ENCODE measurements at regions not wholly inside any gene's neighbourhood (a gene's known extent, or its start where the extent isn't known, plus 50 kb on each side); places are given as distances from the start of the nearest gene placed in this dataset.
"Not testable (repeated sequence)": the region's sequence is repeated elsewhere in the genome, so short reads cannot be mapped to it uniquely, and the experiment has no call there.

DNA sequence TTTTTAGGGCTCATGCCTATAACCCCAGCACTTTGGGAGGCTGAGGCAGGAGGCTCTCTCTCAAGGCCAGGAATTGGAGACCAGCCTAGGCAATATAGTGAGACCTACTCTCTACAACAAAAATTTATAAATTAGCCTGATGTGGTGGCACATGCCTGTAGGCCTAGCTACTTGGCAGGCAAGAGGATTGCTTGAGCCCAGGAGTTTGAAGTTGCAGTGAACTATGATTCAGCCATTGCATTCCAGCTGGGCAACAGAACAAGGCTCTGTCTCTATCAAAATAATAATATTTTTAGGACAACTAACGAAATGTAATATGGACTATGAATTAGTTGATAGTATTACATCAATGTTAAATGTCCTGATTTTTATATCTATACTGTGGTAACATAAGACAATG is 68.8 kb upstream of the ARID1A start:
- Histone ChIP-seq H3K36me3 (replicated peaks; ENCODE audit: control insufficient read depth, insufficient read depth, low read length) (no peaks in the 10 kb centered on the region), H3K27me3 (ENCODE audit: control insufficient read depth, insufficient read depth, low read length) (no peaks in the 10 kb centered on the region; the same call in 1 of the 2 replicates), H3K4me3 (ENCODE audit: insufficient read depth, low read depth, low read length) (no peak overlapping the region)
- no peak for DNase-seq

DNA sequence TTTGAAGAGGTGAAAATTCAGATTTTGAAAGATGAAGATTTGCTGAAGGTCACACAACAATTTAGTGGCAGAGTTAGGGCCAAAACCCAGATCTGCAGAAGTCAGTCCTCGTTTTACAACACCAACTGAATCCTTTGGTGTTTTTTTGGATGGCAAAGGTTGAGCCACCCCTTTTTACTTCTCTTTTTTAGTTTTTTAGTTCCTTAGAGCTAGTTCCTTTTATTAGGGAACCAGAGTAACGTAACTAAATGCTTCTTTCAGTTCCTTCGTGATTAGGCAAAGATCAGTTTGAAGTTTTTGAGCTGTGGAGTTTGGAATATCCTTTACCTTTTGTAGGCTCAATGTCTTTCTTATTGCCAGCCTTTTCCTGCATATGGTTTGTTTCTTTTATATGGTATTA is 67.9 kb upstream of the ARID1A start:
- Histone ChIP-seq H3K27me3 (ENCODE audit: control insufficient read depth, insufficient read depth, low read length) (no peaks in the 10 kb centered on the region; the same call in 1 of the 2 replicates), H3K4me3 (ENCODE audit: insufficient read depth, low read depth, low read length) (no peak overlapping the region), H3K36me3 (replicated peaks; ENCODE audit: control insufficient read depth, insufficient read depth, low read length) (no peaks in the 10 kb centered on the region)
- DNase-seq: no peak

DNA sequence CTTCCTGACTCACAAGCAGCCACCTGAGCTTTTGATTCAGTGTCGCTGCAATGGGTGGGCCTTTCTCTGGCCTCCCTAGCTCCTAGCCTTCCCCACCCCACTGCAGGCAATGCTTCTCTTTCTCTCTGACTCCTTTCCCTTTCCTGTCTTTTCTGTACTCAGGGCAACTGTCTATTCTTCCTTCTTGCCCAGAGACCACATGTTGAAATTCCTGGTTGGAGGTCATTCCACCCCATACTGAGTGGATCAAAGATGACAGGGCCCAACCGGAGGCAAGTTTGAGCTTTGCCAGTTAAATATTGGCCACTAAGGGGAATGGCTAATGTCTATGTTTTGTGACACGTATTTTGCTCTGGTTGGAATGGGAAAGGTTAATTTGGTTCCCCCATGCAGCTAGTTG is 65.2 kb upstream of the ARID1A start:
- no peaks in the 10 kb centered on the region for H3K36me3 ChIP-seq (replicated peaks; ENCODE audit: control insufficient read depth, insufficient read depth, low read length)
- DNase-seq: peak; percentile 8
- no peaks in the 10 kb centered on the region for H3K27me3 ChIP-seq (ENCODE audit: control insufficient read depth, insufficient read depth, low read length)
- no peak overlapping the region for H3K4me3 ChIP-seq (ENCODE audit: insufficient read depth, low read depth, low read length)

DNA sequence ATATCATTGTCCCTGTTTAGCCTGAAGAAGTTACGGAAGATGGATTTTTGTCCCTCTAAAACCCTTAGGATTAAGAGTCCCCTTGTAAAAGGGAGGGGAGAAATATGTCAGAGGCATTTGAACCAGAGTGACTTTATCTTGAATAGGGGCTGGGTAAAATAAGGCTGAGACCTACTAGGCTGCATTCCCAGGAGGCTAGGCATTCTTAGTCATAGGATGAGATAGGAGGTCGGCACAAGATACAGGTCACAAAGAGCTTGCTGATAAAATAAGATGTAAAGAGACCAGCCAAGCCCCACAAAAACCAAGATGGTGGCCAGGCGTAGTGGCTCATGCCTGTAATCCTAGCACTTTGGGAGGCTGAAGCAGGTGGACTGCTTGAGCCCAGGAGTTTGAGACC is 60.0 kb upstream of the ARID1A start:
- DNase-seq; H3K36me3 ChIP-seq (replicated peaks; ENCODE audit: control insufficient read depth, insufficient read depth, low read length); H3K27me3 ChIP-seq (ENCODE audit: control insufficient read depth, insufficient read depth, low read length); H3K4me3 ChIP-seq (ENCODE audit: insufficient read depth, low read depth, low read length): not testable (repeated sequence)

DNA sequence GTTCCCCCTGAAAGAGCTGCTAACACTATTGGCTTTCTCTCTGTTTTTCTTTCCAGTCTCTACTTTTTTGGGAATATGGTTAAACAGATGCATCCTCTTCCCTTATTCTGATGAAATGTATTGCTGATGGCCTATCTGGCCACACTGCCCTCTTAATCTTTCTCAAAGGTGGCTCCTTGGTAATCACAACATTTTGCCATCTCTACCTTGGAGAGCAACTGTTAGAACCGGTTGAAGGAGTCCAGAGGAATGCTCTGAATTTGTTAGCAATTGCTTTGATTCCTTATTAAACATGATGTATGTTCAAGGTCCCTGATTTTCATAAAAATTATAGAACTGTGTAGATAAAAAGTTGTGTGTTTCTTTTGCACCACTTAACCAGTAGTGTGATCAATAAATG is 50.1 kb upstream of the ARID1A start:
- no peaks in the 10 kb centered on the region for H3K36me3 ChIP-seq (replicated peaks; ENCODE audit: control insufficient read depth, insufficient read depth, low read length)
- no peak for DNase-seq
- H3K27me3 ChIP-seq (ENCODE audit: control insufficient read depth, insufficient read depth, low read length): no peaks in the 10 kb centered on the region
- H3K4me3 ChIP-seq (ENCODE audit: insufficient read depth, low read depth, low read length): no peak overlapping the region
